Activated CD4-positive, alpha-beta T cell treated with anti-CD3 and anti-CD28 coated beads, Interleukin-2, Interleukin-6, amounts not matched to agents 100 ng/mL and 50 ng/mL, durations not matched to agents 16 hours and 8 hours (primary cell): ENCODE measurements at regions not wholly inside any gene's neighbourhood (a gene's known extent, or its start where the extent isn't known, plus 50 kb on each side); places are given as distances from the start of the nearest gene placed in this dataset.

Experiments used
- DNase-seq: peaks from one replicate; pipeline ENCODE4 v3.0.0-alpha.2; 2020

DNA sequence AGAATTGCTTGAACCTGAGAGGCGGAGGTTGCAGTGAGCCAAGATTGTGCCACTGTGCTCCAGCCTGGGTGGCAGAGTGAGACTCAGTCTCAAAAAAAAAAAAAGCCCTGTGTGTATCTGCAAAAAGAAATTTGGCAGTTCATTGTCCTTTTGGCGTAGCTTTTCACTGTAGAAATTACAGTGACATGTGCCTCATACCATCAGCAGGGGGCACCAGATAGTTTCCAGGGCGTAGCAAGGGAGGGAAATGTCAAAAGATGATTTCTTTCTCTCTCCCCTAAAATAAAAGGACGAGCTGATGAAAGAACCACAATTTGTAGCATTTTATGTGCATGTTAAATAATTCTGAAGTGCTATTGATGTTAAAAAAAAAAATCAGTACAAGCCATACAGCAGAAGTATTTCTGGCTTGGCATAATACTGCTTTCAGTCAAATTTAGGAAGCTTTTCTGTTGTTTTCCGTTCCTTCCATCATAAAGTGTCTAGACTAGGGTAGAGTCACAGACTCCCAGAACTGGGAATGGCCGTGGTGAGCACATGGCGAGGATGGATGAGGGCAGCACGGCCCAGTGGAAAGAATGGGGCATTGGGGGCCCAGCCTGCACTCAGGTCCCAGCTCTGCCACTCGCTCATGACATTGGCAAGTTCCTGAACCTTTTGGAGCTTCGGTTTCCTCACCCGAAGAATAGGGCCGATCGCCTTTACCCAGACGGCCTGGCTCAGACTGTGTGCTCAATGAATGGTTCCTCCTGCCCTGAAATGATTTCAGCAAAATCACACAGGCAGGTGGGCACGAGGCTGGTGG lies 59.8 kb upstream of the RPH3AL start:
- DNase-seq = peak; percentile 80

DNA sequence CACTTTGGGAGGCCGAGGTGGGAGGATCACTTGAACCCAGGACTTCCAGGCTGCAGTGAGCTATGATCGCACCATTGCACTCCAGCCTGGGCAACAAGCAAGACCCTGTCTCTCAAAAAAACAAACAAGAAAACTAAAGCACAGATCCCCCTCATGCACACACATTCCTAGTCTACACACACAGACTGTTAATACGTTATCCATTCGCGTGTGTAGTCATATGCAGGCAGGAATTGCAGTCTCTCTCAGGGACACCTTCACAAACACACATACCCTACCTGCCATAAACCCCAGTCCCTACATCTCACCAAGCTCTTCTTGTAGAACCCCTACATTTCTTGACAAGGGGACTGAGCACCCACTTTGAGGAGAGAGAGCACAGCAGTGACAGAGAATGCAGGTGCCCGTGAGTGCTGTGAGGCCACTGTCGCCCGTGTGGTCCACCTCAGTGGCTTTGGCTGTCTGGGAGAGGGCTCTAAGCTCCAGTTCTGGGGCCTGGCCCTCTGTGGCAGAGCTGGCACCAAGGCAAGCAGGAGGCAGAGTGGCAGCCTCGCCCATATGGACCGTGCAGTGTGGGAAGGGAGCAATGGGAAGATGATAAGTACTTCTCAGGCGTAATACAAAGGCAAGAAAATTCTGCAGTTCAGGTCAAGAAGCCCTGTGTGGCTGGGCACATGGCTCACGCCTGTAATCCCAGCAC lies 59.0 kb upstream of the RPH3AL start:
- DNase-seq = no peak

DNA sequence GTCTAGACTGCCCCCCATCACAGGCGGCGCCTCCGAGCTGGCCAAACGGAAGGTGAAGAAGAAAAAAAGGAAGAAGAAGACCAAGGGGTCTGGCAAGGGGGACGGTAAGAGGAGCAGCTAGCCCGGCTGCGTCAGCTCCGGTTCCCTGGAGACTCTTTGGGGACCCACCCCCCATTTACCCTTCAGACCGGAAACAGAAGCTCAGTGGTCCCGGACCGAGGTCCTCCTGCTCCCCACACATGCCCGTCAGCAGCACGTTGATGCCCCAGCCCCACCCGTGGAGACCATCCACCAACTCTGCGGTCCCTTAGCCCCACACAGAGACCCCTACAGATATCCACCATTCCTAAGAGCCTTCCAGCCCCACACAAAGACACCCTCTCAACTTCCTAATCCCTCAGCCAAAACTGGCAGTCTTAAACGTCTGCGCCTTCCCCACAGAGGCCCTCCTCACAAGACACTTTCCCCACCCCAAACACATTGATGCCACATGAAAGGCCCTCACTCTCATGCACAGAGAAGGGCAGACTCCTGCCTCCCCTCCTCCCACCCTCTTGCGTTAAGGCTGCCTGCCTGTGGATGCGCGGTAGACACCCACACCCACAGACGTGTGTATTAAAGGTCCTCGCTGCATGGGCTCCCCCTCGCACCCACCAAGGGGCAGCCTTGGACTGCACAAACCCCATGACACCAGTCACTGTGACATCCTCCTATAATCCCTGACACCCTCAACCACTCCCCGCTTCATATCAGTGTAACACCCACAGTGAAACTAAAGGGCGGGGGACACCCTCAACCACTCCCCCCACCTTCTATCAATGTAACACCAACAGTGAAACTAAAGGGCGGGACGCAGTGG lies 58.2 kb upstream of the RPH3AL start:
- DNase-seq = peak; percentile 57

DNA sequence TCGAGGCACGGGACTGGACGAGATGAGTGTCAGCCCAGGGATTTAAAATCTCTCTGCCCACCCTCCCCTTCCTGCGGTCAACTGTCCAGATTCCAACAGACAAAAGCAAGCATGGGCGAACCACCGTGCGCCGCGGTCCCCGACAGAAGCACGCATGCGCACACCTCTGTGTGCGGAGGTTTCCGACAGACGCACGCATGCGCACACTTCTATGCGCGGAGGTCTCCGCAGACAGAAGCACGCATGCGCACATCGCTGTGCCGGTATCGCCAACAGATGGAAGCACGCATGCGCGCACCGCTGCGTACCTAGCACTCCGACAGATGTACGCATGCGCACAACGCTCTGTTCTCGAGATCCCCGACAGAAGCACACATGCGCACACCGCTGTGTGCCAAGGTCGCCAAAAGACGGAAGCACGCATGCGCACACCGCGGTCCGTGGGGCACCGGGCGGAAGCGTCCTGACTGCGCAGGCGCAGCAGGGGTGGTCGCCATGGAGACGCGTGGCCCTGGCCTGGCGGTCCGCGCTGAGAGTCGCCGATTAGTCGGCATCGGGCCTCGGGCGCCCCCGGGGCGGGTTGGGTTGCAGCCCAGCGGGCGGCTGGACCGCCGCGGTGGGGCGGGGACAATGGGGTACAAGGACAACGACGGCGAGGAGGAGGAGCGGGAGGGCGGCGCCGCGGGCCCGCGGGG lies 57.4 kb upstream of the RPH3AL start:
- DNase-seq = peak; percentile 99

DNA sequence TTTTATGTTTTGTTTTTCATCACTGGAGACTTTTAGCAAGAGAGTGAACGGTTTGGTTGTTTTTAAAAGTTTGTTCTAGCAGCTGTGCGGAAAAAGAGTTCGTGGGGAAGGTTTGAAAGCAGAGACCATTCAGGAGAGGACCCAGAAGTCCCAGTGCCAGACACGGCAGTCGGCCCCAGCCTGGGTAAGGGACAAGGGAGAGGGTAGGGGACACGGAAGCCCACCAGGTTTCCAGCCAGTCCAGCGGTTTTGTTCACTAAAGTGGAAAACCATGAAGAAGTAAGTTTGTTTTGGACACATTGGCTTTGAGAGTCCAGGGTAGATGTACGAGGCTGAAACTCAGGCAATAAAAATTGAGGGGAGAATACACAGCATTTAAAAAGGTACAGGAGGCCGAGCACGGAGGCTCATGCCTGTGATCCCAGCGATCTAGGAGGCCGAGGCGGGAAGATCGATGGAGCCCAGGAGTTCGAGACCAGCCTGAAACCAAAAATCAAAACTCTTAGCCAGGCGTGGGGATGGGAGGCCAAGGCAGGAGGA lies 56.8 kb upstream of the RPH3AL start:
- no peak for DNase-seq

DNA sequence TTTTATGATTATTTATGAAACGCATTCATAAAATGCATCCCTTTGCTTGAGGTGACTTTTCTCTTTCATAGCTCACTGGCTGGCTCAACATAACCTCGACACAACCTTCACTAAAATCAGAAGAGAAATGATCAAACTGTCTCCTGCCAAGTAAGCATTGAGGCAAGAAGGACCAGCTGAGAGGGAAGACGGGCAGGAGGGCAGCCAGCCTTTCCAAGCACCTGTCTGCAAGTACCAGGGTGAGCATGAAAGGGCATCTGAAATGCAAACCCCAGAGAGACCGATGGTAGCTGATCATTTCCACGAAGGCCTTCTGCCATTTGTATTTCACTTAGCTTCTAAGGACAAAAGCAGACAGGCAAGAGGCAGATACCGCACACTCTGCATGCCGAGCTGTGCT lies 52.1 kb upstream of the RPH3AL start:
- no peak for DNase-seq
